ENCODE measurements at regions not wholly inside any gene's neighbourhood (a gene's known extent, or its start where the extent isn't known, plus 50 kb on each side); places are given as distances from the start of the nearest gene placed in this dataset.

- DNase-seq (ENCODE audit: low read depth) = no peak
- TF ChIP-seq CTCF (conservative IDR thresholded peaks at IDR 0.05; ENCODE audit: low read length) = no peak
These were observed 143.6 kb upstream of the GDNF start for GRCh38 chr5:37983463-37983862.

DNA sequence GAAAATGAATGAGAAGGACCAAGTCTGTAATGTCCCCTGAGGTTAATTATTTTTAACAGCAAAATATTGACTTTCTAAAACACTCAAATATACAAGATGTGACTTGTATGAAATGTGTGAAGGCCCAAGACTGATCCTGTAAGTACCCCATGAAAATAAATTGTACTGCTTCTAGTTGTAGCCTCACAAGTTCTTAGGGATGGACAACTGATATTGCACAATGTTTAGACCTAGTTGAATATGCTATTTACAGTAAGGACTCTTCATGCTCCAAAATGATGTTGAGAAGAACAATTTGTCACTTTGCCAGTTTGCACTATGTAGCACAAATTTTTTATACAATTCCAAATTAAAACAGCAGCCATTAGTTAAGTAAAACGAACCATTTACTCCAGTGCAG lies 139.7 kb upstream of the GDNF start:
- H3K4me3 ChIP-seq (ENCODE audit: low read length) = no peak overlapping the region
- no peak for TF ChIP-seq CTCF (conservative IDR thresholded peaks at IDR 0.05; ENCODE audit: low read length)
- DNase-seq (ENCODE audit: low read depth) = no peak

More at GRCh38 chr5:37983463-37983862, 143.6 kb upstream of the GDNF start:
- no peak overlapping the region for H3K4me3 ChIP-seq (ENCODE audit: low read length)

DNA sequence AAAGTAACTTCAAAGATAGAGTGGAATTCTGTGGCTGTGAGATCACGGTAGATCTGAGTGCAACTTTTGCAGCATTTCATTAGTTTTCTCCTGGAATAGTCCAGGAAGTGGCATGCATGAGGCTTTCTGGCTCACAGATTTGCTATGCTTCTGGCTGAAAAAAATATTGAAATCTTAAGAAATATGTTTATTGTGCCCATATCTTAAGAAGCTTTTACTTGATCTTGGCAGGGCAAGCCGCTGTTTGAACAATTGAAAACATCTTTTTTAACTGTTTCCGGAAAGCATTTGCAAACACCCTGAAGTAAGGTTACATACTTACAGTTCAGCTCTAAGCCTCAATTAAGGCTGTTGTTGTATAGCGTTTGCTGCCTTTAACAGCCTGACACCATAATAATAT lies 135.7 kb upstream of the GDNF start:
- peak; percentile 54 for DNase-seq (ENCODE audit: low read depth)
- no peak for TF ChIP-seq CTCF (conservative IDR thresholded peaks at IDR 0.05; ENCODE audit: low read length)
- no peak overlapping the region for H3K4me3 ChIP-seq (ENCODE audit: low read length)

GRCh38 chr5:37971483-37972024 lies 131.7 kb upstream of the GDNF start:
- no peak overlapping the region for H3K4me3 ChIP-seq (ENCODE audit: low read length)
- no peak for DNase-seq (ENCODE audit: low read depth)
- no peak for TF ChIP-seq CTCF (conservative IDR thresholded peaks at IDR 0.05; ENCODE audit: low read length)

- DNase-seq (ENCODE audit: low read depth) = no peak
- no peak for TF ChIP-seq CTCF (conservative IDR thresholded peaks at IDR 0.05; ENCODE audit: low read length)
- H3K4me3 ChIP-seq (ENCODE audit: low read length) = no peak overlapping the region
These were observed 127.0 kb upstream of the GDNF start for GRCh38 chr5:37966871-37967270.

DNA sequence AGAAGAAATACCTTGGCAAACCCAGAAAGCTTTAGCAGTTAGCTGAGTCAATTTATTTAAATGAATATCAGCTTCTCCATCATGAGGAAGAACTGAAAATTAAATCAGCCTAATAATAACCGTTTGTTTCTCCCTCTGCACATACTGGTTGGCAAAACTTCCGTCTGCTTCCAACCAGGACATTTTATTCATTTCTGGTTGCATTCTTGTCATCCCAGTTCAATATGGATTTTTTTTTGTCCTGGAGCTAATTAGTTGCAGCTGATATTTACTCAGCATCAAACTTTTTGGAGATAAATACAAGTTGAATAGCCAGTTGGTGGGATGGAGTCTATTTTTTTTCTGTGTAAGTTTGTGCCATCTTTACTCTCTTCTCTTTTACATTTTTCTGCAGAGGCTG lies 126.5 kb upstream of the GDNF start:
- TF ChIP-seq CTCF (conservative IDR thresholded peaks at IDR 0.05; ENCODE audit: low read length) = no peak
- peak; percentile 77 for DNase-seq (ENCODE audit: low read depth)
- no peak overlapping the region for H3K4me3 ChIP-seq (ENCODE audit: low read length)

DNA sequence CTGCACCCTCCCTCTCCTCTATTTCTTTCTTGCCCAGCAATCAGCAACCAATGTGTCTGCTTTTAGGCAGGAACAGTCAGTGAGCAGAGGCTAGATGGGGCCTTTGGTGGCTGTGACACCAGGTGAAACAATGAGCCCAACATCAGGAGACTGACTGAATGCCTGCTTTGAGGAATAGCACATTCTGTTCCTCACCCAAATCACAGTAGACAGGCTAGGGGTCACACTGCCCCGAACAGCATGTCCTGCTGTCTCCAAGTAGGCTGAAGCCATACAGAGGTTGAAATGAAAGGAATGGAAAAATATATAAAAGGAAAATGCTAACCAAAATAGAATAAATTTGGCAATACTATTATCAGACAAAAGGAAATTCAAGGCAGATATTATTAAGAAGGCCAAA lies 122.5 kb upstream of the GDNF start:
- no peak for TF ChIP-seq CTCF (conservative IDR thresholded peaks at IDR 0.05; ENCODE audit: low read length)
- no peak for DNase-seq (ENCODE audit: low read depth)

More for the DNA sequence above, 122.5 kb upstream of the GDNF start:
- H3K4me3 ChIP-seq (ENCODE audit: low read length) = no peak overlapping the region
